KMS-11 (cell line): ENCODE measurements at regions not wholly inside any gene's neighbourhood (a gene's known extent, or its start where the extent isn't known, plus 50 kb on each side); places are given as distances from the start of the nearest gene placed in this dataset.

Source experiments
- H2AFZ ChIP-seq: fragments of 200-600 bp; sonication (generic); 2 replicates; pipeline ENCODE4 v1.6.1; 2016; ENCODE audit warnings: antibody characterized with exemption, mixed run types, low read depth
- H3K27ac ChIP-seq: fragments of 200-600 bp; sonication (generic); 2 replicates; pipeline ENCODE4 v1.6.1; 2016; ENCODE audit warnings: mild to moderate bottlenecking, mixed run types
- H3K27me3 ChIP-seq: fragments of 200-600 bp; sonication (generic); 2 replicates; pipeline ENCODE4 v1.6.1; 2017; ENCODE audit warnings: mild to moderate bottlenecking, low read depth, mixed run types, moderate library complexity; ENCODE audit not compliant: insufficient read depth
- H3K36me3 ChIP-seq: fragments of 200-600 bp; sonication (generic); 2 replicates; pipeline ENCODE4 v1.6.1; 2017; ENCODE audit warnings: mild to moderate bottlenecking, mixed run types; ENCODE audit not compliant: insufficient read depth
- H3K4me1 ChIP-seq: fragments of 200-600 bp; sonication (generic); 2 replicates; pipeline ENCODE4 v1.6.1; 2016; ENCODE audit warnings: mild to moderate bottlenecking, low read depth, mixed run types; ENCODE audit not compliant: poor library complexity, severe bottlenecking
- H3K4me2 ChIP-seq: fragments of 200-600 bp; sonication (generic); 2 replicates; pipeline ENCODE4 v1.7.0; 2016; ENCODE audit warnings: mild to moderate bottlenecking, mixed run types
- H3K4me3 ChIP-seq: fragments of 200-600 bp; sonication (generic); IDR thresholded peaks from 2 replicates; pipeline ENCODE4 v1.6.1; 2017; ENCODE audit warnings: low read depth, low read length, mixed read lengths; ENCODE audit not compliant: insufficient read depth
- H3K79me2 ChIP-seq: fragments of 200-600 bp; sonication (generic); 2 replicates; pipeline ENCODE4 v1.6.1; 2016; ENCODE audit warnings: low read depth, mixed run types; ENCODE audit not compliant: insufficient read depth
- H3K9ac ChIP-seq: fragments of 200-600 bp; sonication (generic); 2 replicates; pipeline ENCODE4 v1.6.1; 2016; ENCODE audit warnings: mild to moderate bottlenecking, mixed run types
- H4K20me1 ChIP-seq: fragments of 200-600 bp; sonication (generic); 2 replicates; pipeline ENCODE4 v1.6.1; 2016; ENCODE audit warnings: mild to moderate bottlenecking, mixed run types; ENCODE audit not compliant: insufficient read depth
- TF ChIP-seq, protein P1 (sequence below): fragments of 200-600 bp; sonication (generic); conservative IDR thresholded peaks from 2 replicates; pipeline ENCODE4 v1.6.1; 2017; ENCODE audit warnings: low read depth, mild to moderate bottlenecking, antibody characterized with exemption, low read length, moderate library complexity, mixed read lengths

DNA sequence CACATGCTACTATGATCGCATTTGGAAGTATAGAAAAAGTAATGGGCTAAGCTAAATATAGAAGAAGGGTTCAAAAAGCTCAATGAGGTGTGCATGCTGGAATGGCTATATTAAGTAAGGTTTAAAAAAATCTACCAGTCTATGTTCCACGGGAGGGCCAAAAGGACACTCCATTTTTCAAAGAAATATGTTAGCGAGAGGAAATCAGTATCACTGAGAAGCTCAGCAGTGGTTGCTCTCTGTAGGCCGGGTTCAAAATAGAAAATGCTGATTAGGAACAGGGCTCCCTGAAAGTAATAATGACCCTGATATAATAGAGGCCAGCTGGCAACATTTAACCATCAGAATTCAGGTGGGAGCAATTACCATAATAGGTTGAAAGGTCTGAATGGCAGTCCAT lies 224.5 kb upstream of the SEMA3E start:
- H3K4me1 ChIP-seq, result no peaks in the 10 kb centered on the region
- no peaks in the 10 kb centered on the region for H3K27me3 ChIP-seq
- no peak overlapping the region for H3K27ac ChIP-seq
- TF ChIP-seq, protein P1, sequence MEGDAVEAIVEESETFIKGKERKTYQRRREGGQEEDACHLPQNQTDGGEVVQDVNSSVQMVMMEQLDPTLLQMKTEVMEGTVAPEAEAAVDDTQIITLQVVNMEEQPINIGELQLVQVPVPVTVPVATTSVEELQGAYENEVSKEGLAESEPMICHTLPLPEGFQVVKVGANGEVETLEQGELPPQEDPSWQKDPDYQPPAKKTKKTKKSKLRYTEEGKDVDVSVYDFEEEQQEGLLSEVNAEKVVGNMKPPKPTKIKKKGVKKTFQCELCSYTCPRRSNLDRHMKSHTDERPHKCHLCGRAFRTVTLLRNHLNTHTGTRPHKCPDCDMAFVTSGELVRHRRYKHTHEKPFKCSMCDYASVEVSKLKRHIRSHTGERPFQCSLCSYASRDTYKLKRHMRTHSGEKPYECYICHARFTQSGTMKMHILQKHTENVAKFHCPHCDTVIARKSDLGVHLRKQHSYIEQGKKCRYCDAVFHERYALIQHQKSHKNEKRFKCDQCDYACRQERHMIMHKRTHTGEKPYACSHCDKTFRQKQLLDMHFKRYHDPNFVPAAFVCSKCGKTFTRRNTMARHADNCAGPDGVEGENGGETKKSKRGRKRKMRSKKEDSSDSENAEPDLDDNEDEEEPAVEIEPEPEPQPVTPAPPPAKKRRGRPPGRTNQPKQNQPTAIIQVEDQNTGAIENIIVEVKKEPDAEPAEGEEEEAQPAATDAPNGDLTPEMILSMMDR, result no peak
- H3K79me2 ChIP-seq, result no peaks in the 10 kb centered on the region
- no peaks in the 10 kb centered on the region for H3K36me3 ChIP-seq
- H3K9ac ChIP-seq, result no peak overlapping the region
- no peak overlapping the region for H3K4me2 ChIP-seq
- no peaks in the 10 kb centered on the region for H4K20me1 ChIP-seq
- no peak overlapping the region for H2AFZ ChIP-seq
- no peak overlapping the region for H3K4me3 ChIP-seq

DNA sequence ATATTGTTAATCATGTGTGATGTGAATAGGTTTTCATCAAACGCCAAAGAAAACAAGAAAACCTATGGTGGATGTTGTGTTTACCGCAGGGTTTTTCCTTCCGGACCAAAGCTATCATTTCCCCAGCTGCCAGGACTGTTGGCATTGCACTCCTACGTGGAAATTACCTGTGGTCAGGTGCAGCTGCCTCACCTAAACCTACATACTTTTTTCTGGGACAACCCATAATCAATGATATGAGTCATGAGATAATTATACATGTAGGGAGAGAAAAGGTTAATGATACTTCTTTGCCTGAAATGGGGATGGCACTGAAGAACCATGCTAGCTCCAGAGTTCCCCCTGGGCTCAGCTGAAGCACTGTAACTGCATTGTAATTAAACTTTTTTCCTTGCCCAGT lies 223.6 kb upstream of the SEMA3E start:
- no peak overlapping the region for H3K27ac ChIP-seq
- TF ChIP-seq, protein P1, result no peak
- H3K9ac ChIP-seq, result no peak overlapping the region
- no peak overlapping the region for H3K4me2 ChIP-seq
- H3K79me2 ChIP-seq, result no peaks in the 10 kb centered on the region
- no peak overlapping the region for H2AFZ ChIP-seq
- no peak overlapping the region for H3K4me3 ChIP-seq
- H3K27me3 ChIP-seq, result no peaks in the 10 kb centered on the region
- H3K36me3 ChIP-seq, result no peaks in the 10 kb centered on the region
- no peaks in the 10 kb centered on the region for H3K4me1 ChIP-seq
- H4K20me1 ChIP-seq, result no peaks in the 10 kb centered on the region

DNA sequence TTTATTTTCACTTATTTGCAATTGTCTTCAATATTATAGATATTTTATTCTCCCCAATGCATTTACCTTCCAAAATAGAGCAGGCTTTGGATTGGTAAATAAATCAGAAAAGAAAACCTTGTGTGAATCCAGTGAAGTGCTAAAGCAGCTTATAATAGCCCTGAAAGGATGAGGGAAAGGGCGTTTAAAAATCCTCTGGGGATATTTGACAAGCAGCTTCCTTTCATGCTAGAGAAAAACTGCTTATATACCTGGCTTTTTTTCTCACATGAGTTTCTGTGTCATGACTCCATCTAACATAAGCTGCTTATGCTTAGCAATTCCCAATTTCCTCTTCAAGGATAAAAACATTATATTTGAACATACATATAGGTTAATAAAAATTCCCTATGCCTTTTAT lies 221.6 kb upstream of the SEMA3E start:
- H3K36me3 ChIP-seq, result no peaks in the 10 kb centered on the region
- TF ChIP-seq, protein P1, result no peak

DNA sequence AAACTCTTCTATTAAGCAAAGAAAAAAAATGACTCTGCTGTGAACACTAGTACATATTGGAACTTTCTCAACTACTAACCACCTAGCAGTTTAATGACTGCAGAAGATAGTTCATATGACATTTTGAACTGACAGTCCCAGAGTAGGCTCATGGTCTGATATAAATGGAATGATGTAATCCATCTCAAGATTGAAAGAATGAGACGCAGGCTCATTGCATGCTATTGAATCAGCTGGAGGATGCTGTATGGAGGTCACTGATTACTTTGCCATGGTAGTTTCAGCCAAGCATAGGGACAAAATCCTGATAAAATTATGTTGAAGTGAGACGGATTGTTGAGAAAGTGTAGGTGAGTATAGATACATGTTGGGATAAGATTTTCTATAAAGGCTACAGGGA lies 217.6 kb upstream of the SEMA3E start:
- H2AFZ ChIP-seq, result no peak overlapping the region
- H3K4me3 ChIP-seq, result no peak overlapping the region
- H4K20me1 ChIP-seq, result no peaks in the 10 kb centered on the region
- no peaks in the 10 kb centered on the region for H3K36me3 ChIP-seq
- no peaks in the 10 kb centered on the region for H3K79me2 ChIP-seq
- H3K9ac ChIP-seq, result no peak overlapping the region
- no peaks in the 10 kb centered on the region for H3K4me1 ChIP-seq
- no peak overlapping the region for H3K27ac ChIP-seq
- TF ChIP-seq, protein P1, result no peak
- H3K27me3 ChIP-seq, result no peaks in the 10 kb centered on the region
- no peak overlapping the region for H3K4me2 ChIP-seq

More for the DNA sequence above, 221.6 kb upstream of the SEMA3E start:
- no peak overlapping the region for H3K9ac ChIP-seq
- H4K20me1 ChIP-seq, result no peaks in the 10 kb centered on the region
- H3K79me2 ChIP-seq, result no peaks in the 10 kb centered on the region
- no peak overlapping the region for H3K4me3 ChIP-seq
- no peak overlapping the region for H2AFZ ChIP-seq
- H3K4me1 ChIP-seq, result no peaks in the 10 kb centered on the region
- H3K27ac ChIP-seq, result no peak overlapping the region
- H3K4me2 ChIP-seq, result no peak overlapping the region
- H3K27me3 ChIP-seq, result no peaks in the 10 kb centered on the region
